Kidney (tissue), 13 donors: ENCODE measurements at regions not wholly inside any gene's neighbourhood (a gene's known extent, or its start where the extent isn't known, plus 50 kb on each side); places are given as distances from the start of the nearest gene placed in this dataset.

Experiments used
- DNase-seq, 5 donors: peaks; one replicate each; pipeline ENCODE4 v3.0.0-alpha.2; 2013 to 2020
- FAIRE-seq: peaks from 2 replicates; lab custom pipeline; 2012; peaks lifted over from hg19 to GRCh38; lab: Jason Lieb, UNC
- H3K27ac ChIP-seq, 2 donors: one replicate each; pipeline ENCODE4 v1.7.0; 2013; ENCODE audit warnings: low read depth in 2 of 2, low read length in 2 of 2, inconsistent platforms in 1 of 2
- H3K27me3 ChIP-seq: one replicate; pipeline ENCODE4 v1.7.1; 2013; ENCODE audit warnings: low read length, inconsistent platforms; ENCODE audit not compliant: control insufficient read depth, insufficient read depth
- H3K36me3 ChIP-seq, 3 donors: one replicate each; pipeline versions ENCODE4 v1.7.0 to v1.7.1; 2013; ENCODE audit warnings: low read length in 3 of 3, control low read depth in 1 of 3, inconsistent platforms in 1 of 3; ENCODE audit not compliant: insufficient read depth in 3 of 3, control insufficient read depth in 2 of 3
- H3K4me1 ChIP-seq, 3 donors: one replicate each; pipeline versions ENCODE4 v1.7.0 to v1.7.1; 2013; ENCODE audit warnings: low read length in 3 of 3, inconsistent platforms in 1 of 3, low read depth in 1 of 3; ENCODE audit not compliant: control insufficient read depth in 2 of 3, insufficient read depth in 2 of 3
- H3K4me3 ChIP-seq, 3 donors: one replicate each; pipeline versions ENCODE4 v1.7.0 to v1.8.1; 2013; ENCODE audit warnings: low read length in 3 of 3, control low read depth in 1 of 3, inconsistent platforms in 1 of 3
- H3K9ac ChIP-seq, 3 donors: one replicate each; pipeline versions ENCODE4 v1.7.0 to v1.7.1; 2013; ENCODE audit warnings: low read length in 3 of 3, control low read depth in 1 of 3, inconsistent platforms in 1 of 3
- H3K9me3 ChIP-seq, 3 donors: one replicate each; pipeline versions ENCODE4 v1.7.0 to v1.7.1; 2013; ENCODE audit warnings: low read length in 3 of 3, control low read depth in 1 of 3, inconsistent platforms in 1 of 3; ENCODE audit not compliant: control insufficient read depth in 2 of 3, insufficient read depth in 1 of 3
- CTCF ChIP-seq: IDR thresholded peaks from 3 replicates; pipeline ENCODE4 v1.5.1; 2012; ENCODE audit warnings: mild to moderate bottlenecking, moderate library complexity, borderline replicate concordance; ENCODE audit not compliant: insufficient read depth; ENCODE audit errors: extremely low read depth
- intact Hi-C: fragments of 100-400 bp; cut with DNase I; formaldehyde crosslinking; loops from one replicate; pipeline ENCODE4 v1.11.1; 2022
- donor health status: control.
- donor health status: control.
- donor health status: control.
- donor health status: control.
- donor health status: control.
- donor health status: DM: yes; HTN: yes; CAD: no.
- donor health status: Normal renal cell carcinoma (clear cell type).

DNA sequence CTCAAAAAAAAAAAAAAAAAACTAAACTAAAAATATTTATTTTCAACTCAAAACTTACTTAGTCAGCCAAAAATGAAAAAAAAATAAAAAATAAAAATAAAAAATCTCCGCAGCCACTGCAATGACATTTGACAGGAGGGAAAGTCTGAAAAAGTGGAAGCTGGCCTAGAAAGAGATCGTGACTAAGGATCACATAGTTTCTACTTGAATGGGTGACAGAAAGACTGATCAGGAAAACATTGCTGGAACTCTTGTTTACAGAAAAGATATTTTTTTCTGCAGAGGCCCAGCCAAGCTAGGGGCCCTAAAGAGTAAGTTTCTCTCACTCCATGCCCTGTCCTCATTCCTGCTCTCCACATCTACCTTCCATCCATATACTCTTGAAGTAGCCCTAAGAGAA, 92.8 kb upstream of the KCND2 start:
- Histone ChIP-seq H3K4me1 (no peaks in the 10 kb centered on the region), H3K4me3 (no peak overlapping the region), H3K27me3 (no peaks in the 10 kb centered on the region), H3K9ac (no peak overlapping the region), H3K9me3 (no peaks in the 10 kb centered on the region), H3K27ac (no peak overlapping the region), H3K36me3 (no peaks in the 10 kb centered on the region)
- no peak for FAIRE-seq
- no peak for TF ChIP-seq CTCF
- no peak for DNase-seq
- intact Hi-C loops: no loop called here

- DNase-seq (no peak), FAIRE-seq (no peak)
- intact Hi-C loops: no loop called here
- Histone ChIP-seq H3K9me3 (no peaks in the 10 kb centered on the region), H3K27ac (no peak overlapping the region), H3K27me3 (no peaks in the 10 kb centered on the region), H3K4me1 (no peaks in the 10 kb centered on the region), H3K36me3 (no peaks in the 10 kb centered on the region), H3K4me3 (no peak overlapping the region), H3K9ac (no peak overlapping the region)
- no peak for TF ChIP-seq CTCF
Observed at GRCh38 chr7:120181499-120181898, 91.5 kb upstream of the KCND2 start.

- H3K9me3 ChIP-seq: no peaks in the 10 kb centered on the region
Observed at GRCh38 chr7:120184866-120185265, 88.1 kb upstream of the KCND2 start.

More at GRCh38 chr7:120184866-120185265, 88.1 kb upstream of the KCND2 start:
- Histone ChIP-seq H3K27ac (no peak overlapping the region), H3K9ac (no peak overlapping the region), H3K4me1 (no peaks in the 10 kb centered on the region), H3K27me3 (no peaks in the 10 kb centered on the region), H3K4me3 (no peak overlapping the region), H3K36me3 (no peaks in the 10 kb centered on the region)
- DNase-seq (no peak), FAIRE-seq (no peak)
- intact Hi-C loops: no loop called here
- no peak for TF ChIP-seq CTCF
